IMR-90 (cell line): ENCODE measurements at regions not wholly inside any gene's neighbourhood (a gene's known extent, or its start where the extent isn't known, plus 50 kb on each side); places are given as distances from the start of the nearest gene placed in this dataset.

Source experiments
- ATAC-seq: fragments of 200-7000 bp; cut with Tn5 transposase; 2 replicates; pipeline ENCODE4 v1.9.1; 2020; ENCODE audit warnings: low read depth, mild to moderate bottlenecking, moderate library complexity
- BruUV-seq: library from RNA; stranded (reverse); fragments of 400-500 nt; replicated peaks from 2 replicates; lab custom pipeline; 2021; lab: Mats Ljungman, UMichigan
- CTCF ChIA-PET: fragments of 300-600 bp; formaldehyde crosslinking; extraction: SDS; loops from one replicate; lab custom pipeline; 2021; ENCODE audit warnings: antibody characterized with exemption; lab: Yijun Ruan, JAX
- POLR2A ChIA-PET: fragments of 300-600 bp; sonication (Branson Sonifier 250); formaldehyde crosslinking; loops from one replicate; lab custom pipeline; 2022; ENCODE audit warnings: antibody characterized with exemption; ENCODE audit not compliant: unreplicated experiment; lab: Charles Lee
- DNase-seq: peaks from one replicate; pipeline ENCODE4 v3.0.0; 2013
- H2AFZ ChIP-seq: replicated peaks from 2 replicates; pipeline ENCODE3; 2013; ENCODE audit warnings: low read length, mild to moderate bottlenecking; ENCODE audit not compliant: poor library complexity
- H2AK5ac ChIP-seq: 2 replicates; pipeline ENCODE4 v1.6.1; 2013; ENCODE audit warnings: low read depth, low read length, inconsistent platforms
- H2AK9ac ChIP-seq: replicated peaks from 2 replicates; pipeline ENCODE3; 2013; ENCODE audit warnings: mild to moderate bottlenecking, low read depth, low read length, moderate library complexity; ENCODE audit not compliant: poor library complexity
- H2BK120ac ChIP-seq: 2 replicates; pipeline ENCODE4 v1.6.1; 2013; ENCODE audit warnings: low read depth, low read length, inconsistent platforms
- H2BK15ac ChIP-seq: 3 replicates; pipeline ENCODE4 v1.6.1; 2013; ENCODE audit warnings: low read depth, low read length, inconsistent platforms
- H2BK20ac ChIP-seq: 2 replicates; pipeline ENCODE4 v1.6.1; 2013; ENCODE audit warnings: low read depth, mild to moderate bottlenecking, inconsistent platforms, low read length, moderate library complexity
- H2BK5ac ChIP-seq: 2 replicates; pipeline ENCODE4 v1.6.1; 2013; ENCODE audit warnings: mild to moderate bottlenecking, low read depth, low read length, inconsistent platforms; ENCODE audit not compliant: poor library complexity, severe bottlenecking
- H3K14ac ChIP-seq: replicated peaks from 2 replicates; pipeline ENCODE4 v1.6.1; 2013; ENCODE audit warnings: low read depth, low read length, inconsistent platforms
- H3K18ac ChIP-seq: 2 replicates; pipeline ENCODE4 v1.6.1; 2013; ENCODE audit warnings: low read depth, low read length, control low read depth
- H3K23ac ChIP-seq: 2 replicates; pipeline ENCODE4 v1.6.1; 2013; ENCODE audit warnings: low read depth, low read length, inconsistent platforms
- H3K27ac ChIP-seq: 2 replicates; pipeline ENCODE4 v1.5.1; 2013; ENCODE audit warnings: mild to moderate bottlenecking, control low read depth, low read length; ENCODE audit not compliant: insufficient read depth
- H3K27me3 ChIP-seq: 2 replicates; pipeline ENCODE4 v1.6.1; 2013; ENCODE audit warnings: low read length; ENCODE audit not compliant: control insufficient read depth, insufficient read depth
- H3K36me3 ChIP-seq: 2 replicates; pipeline ENCODE4 v1.6.1; 2013; ENCODE audit warnings: low read length, mixed read lengths; ENCODE audit not compliant: control insufficient read depth, insufficient read depth
- H3K4ac ChIP-seq: 2 replicates; pipeline ENCODE4 v1.6.1; 2013; ENCODE audit warnings: low read depth, low read length, inconsistent platforms
- H3K4me1 ChIP-seq: 2 replicates; pipeline ENCODE4 v1.6.1; 2013; ENCODE audit warnings: low read length, mixed read lengths; ENCODE audit not compliant: control insufficient read depth, insufficient read depth
- H3K4me2 ChIP-seq: 2 replicates; pipeline ENCODE4 v1.6.1; 2013; ENCODE audit warnings: low read depth, mild to moderate bottlenecking, control low read depth, low read length, moderate library complexity
- H3K4me3 ChIP-seq: 2 replicates; pipeline ENCODE4 v1.5.1; 2013; ENCODE audit warnings: low read depth, mild to moderate bottlenecking, control low read depth, low read length, moderate library complexity; ENCODE audit not compliant: insufficient read depth
- H3K56ac ChIP-seq: 2 replicates; pipeline ENCODE4 v1.6.1; 2013; ENCODE audit warnings: low read length, inconsistent platforms; ENCODE audit not compliant: insufficient read depth; ENCODE audit errors: extremely low read depth
- H3K79me1 ChIP-seq, 2 experiments: 2 replicates each; pipeline ENCODE4 v1.6.1; 2013; ENCODE audit warnings: low read length in 2 of 2, inconsistent platforms in 1 of 2, low read depth in 1 of 2
- H3K9ac ChIP-seq: 2 replicates; pipeline ENCODE4 v1.6.1; 2013; ENCODE audit warnings: low read depth, low read length, control low read depth
- H3K9me1 ChIP-seq: 2 replicates; pipeline ENCODE4 v1.6.1; 2013; ENCODE audit warnings: low read length, inconsistent platforms; ENCODE audit not compliant: insufficient read depth
- H3K9me3 ChIP-seq: 2 replicates; pipeline ENCODE4 v1.6.1; 2013; ENCODE audit warnings: low read length; ENCODE audit not compliant: control insufficient read depth, insufficient read depth
- H4K20me1 ChIP-seq: 2 replicates; pipeline ENCODE4 v1.6.1; 2013; ENCODE audit warnings: low read length, inconsistent platforms; ENCODE audit not compliant: insufficient read depth
- H4K5ac ChIP-seq: 2 replicates; pipeline ENCODE4 v1.6.1; 2013; ENCODE audit warnings: mild to moderate bottlenecking, low read depth, low read length, control low read depth
- H4K8ac ChIP-seq, 2 experiments: 2 replicates each; pipeline ENCODE4 v1.6.1; 2013; ENCODE audit warnings: low read depth in 2 of 2, low read length in 2 of 2, control low read depth in 1 of 2, inconsistent platforms in 1 of 2
- H4K91ac ChIP-seq: 2 replicates; pipeline ENCODE4 v1.6.1; 2013; ENCODE audit warnings: low read depth, low read length, inconsistent platforms; ENCODE audit not compliant: insufficient read depth
- FOS ChIP-seq: fragments of 150-350 bp; IDR thresholded peaks from 2 replicates; pipeline ENCODE4 v1.6.1; 2016; ENCODE audit warnings: low read depth, low read length
- MAFK ChIP-seq: IDR thresholded peaks from 2 replicates; pipeline ENCODE4 v1.6.1; 2012; ENCODE audit warnings: low read depth, low read length, improper control_type of control experiment
- POLR2A ChIP-seq: IDR thresholded peaks from 2 replicates; pipeline ENCODE4 v1.6.1; 2012; ENCODE audit warnings: mild to moderate bottlenecking, low read depth, low read length
- RAD21 ChIP-seq: IDR thresholded peaks from 2 replicates; pipeline ENCODE4 v1.6.1; 2012; ENCODE audit warnings: low read length, improper control_type of control experiment
- SMC3 ChIP-seq: fragments of 150-350 bp; IDR thresholded peaks from 2 replicates; pipeline ENCODE4 v1.6.1; 2016; ENCODE audit warnings: low read depth, mild to moderate bottlenecking, antibody characterized with exemption, low read length, moderate library complexity
- WGBS, 2 experiments: methylation state at CpG; one replicate each; pipeline versions ENCODE4 v1.1.5 to v1.1.7; 2013; ENCODE audit warnings: missing lambda C conversion rate in 2 of 2; ENCODE audit not compliant: insufficient read length in 1 of 2; ENCODE audit errors: extremely low coverage in 2 of 2; 5-methylcytosine and 5-hydroxymethylcytosine counted together
- dilution Hi-C: fragments of 300-500 bp; cut with HindIII; formaldehyde crosslinking; loops from one replicate; pipeline ENCODE4 v1.14.3; 2018; ENCODE audit warnings: low sequenced_read_pairs; ENCODE audit not compliant: unreplicated experiment
- in situ Hi-C: fragments of 300-500 bp; cut with MboI; formaldehyde crosslinking; loops from 3 replicates; pipeline ENCODE4 v1.14.3; 2019; ENCODE audit warnings: low sequenced_read_pairs, inconsistent platforms, mixed read lengths
- intact Hi-C: fragments of 100-400 bp; cut with micrococcal nuclease; formaldehyde crosslinking; loops from 2 replicates; pipeline ENCODE4 v1.10.0; 2022
- TF ChIP-seq, protein P1 (sequence below): fragments of 150-350 bp; IDR thresholded peaks from 2 replicates; pipeline ENCODE4 v1.6.1; 2016; ENCODE audit warnings: low read depth, mild to moderate bottlenecking, low read length, moderate library complexity, borderline replicate concordance

- Histone ChIP-seq H4K91ac (no peak overlapping the region), H3K79me1 (no peaks in the 10 kb centered on the region), H2BK120ac (no peak overlapping the region), H3K9me3 (peaks cover 35% of the 10 kb centered on the region), H3K9ac (no peak overlapping the region), H2BK20ac (no peak overlapping the region), H2AK9ac (no peak overlapping the region), H2BK15ac (no peak overlapping the region), H4K5ac (no peak overlapping the region), H3K18ac (no peak overlapping the region), H3K14ac (no peak overlapping the region), H3K56ac (no peak overlapping the region), H3K9me1 (no peaks in the 10 kb centered on the region), H2AFZ (no peak overlapping the region), H3K4me3 (no peak overlapping the region), H4K20me1 (no peaks in the 10 kb centered on the region), H3K23ac (no peak overlapping the region), H3K4me2 (no peak overlapping the region), H3K4me1 (peaks cover 2% of the 10 kb centered on the region; the same call in 1 of the 2 replicates), H4K8ac (no peak overlapping the region), H3K4ac (no peak overlapping the region), H2AK5ac (no peak overlapping the region), H3K27ac (no peak overlapping the region), H3K36me3 (no peaks in the 10 kb centered on the region), H3K27me3 (no peaks in the 10 kb centered on the region), H2BK5ac (no peak overlapping the region)
- no peak for TF ChIP-seq MAFK
- no peak for TF ChIP-seq RAD21
- no peak for TF ChIP-seq POLR2A
- no peak for TF ChIP-seq FOS
- TF ChIP-seq, protein P1, sequence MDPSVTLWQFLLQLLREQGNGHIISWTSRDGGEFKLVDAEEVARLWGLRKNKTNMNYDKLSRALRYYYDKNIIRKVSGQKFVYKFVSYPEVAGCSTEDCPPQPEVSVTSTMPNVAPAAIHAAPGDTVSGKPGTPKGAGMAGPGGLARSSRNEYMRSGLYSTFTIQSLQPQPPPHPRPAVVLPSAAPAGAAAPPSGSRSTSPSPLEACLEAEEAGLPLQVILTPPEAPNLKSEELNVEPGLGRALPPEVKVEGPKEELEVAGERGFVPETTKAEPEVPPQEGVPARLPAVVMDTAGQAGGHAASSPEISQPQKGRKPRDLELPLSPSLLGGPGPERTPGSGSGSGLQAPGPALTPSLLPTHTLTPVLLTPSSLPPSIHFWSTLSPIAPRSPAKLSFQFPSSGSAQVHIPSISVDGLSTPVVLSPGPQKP = no peak
- TF ChIP-seq SMC3 = no peak
- ATAC-seq (no peak), DNase-seq (no peak)
- dilution Hi-C loops (no loop called here), intact Hi-C loops (no loop called here), in situ Hi-C loops (no loop called here)
- BruUV-seq = no TSS peak
- POLR2A ChIA-PET = no interaction called here
- 60% methylated on average over 1 of the region's 5 CpGs; no CpG with 5 or more reads in 1 of the 2 experiments for WGBS, 2 experiments
- CTCF ChIA-PET = no interaction called here
Measured at GRCh38 chr6:170181338-170181690, 109.6 kb downstream of the DLL1 start.
